PC-9 (cell line): ENCODE measurements at regions not wholly inside any gene's neighbourhood (a gene's known extent, or its start where the extent isn't known, plus 50 kb on each side); places are given as distances from the start of the nearest gene placed in this dataset.
"Not testable (repeated sequence)": the region's sequence is repeated elsewhere in the genome, so short reads cannot be mapped to it uniquely, and the experiment has no call there.

Experiments
- BruUV-seq: library from RNA; stranded (reverse); fragments of 400-500 nt; replicated peaks from 2 replicates; lab custom pipeline; 2021; lab: Mats Ljungman, UMichigan
- CTCF ChIA-PET: fragments of 300-600 bp; sonication (Branson Sonifier 250); formaldehyde crosslinking; loops from one replicate; lab custom pipeline; 2022; ENCODE audit warnings: antibody characterized with exemption; lab: Charles Lee
- POLR2A ChIA-PET: fragments of 300-600 bp; sonication (Branson Sonifier 250); formaldehyde crosslinking; loops from one replicate; lab custom pipeline; 2022; ENCODE audit warnings: antibody characterized with exemption; ENCODE audit not compliant: unreplicated experiment; lab: Charles Lee
- DNase-seq, 2 experiments: peaks; one replicate each; pipeline versions ENCODE4 v3.0.0 to v3.0.0-alpha.2; 2015 to 2022; ENCODE audit warnings: mixed read lengths in 1 of 2
- H2AFZ ChIP-seq: fragments of 200-600 bp; sonication (generic); 2 replicates; pipeline ENCODE4 v1.8.1; 2017; ENCODE audit warnings: antibody characterized with exemption
- H3F3A ChIP-seq: fragments of 200-600 bp; sonication (generic); 2 replicates; pipeline ENCODE4 v1.8.1; 2017; ENCODE audit warnings: antibody characterized with exemption, mild to moderate bottlenecking, low read depth; ENCODE audit not compliant: insufficient read depth
- H3K27ac ChIP-seq: fragments of 200-600 bp; sonication (generic); 2 replicates; pipeline ENCODE4 v1.6.1; 2016; ENCODE audit warnings: mixed run types
- H3K27me3 ChIP-seq: fragments of 200-600 bp; sonication (generic); 2 replicates; pipeline ENCODE4 v1.6.1; 2016; ENCODE audit warnings: low read depth, mixed run types; ENCODE audit not compliant: insufficient read depth
- H3K36me3 ChIP-seq: fragments of 200-600 bp; sonication (generic); 2 replicates; pipeline ENCODE4 v1.6.1; 2016; ENCODE audit warnings: low read depth, mixed run types
- H3K4me1 ChIP-seq: fragments of 200-600 bp; sonication (generic); replicated peaks from 2 replicates; pipeline ENCODE4 v1.6.1; 2016; ENCODE audit warnings: mixed run types; ENCODE audit not compliant: insufficient read depth
- H3K4me2 ChIP-seq: fragments of 200-600 bp; sonication (generic); 2 replicates; pipeline ENCODE4 v1.6.1; 2017; ENCODE audit warnings: mixed run types
- H3K4me3 ChIP-seq: fragments of 200-600 bp; sonication (generic); 2 replicates; pipeline ENCODE4 v1.6.1; 2016; ENCODE audit warnings: mixed run types
- H3K79me2 ChIP-seq: fragments of 200-600 bp; sonication (generic); 2 replicates; pipeline ENCODE4 v1.6.1; 2017; ENCODE audit warnings: low read depth, mixed run types
- H3K9me2 ChIP-seq: fragments of 200-600 bp; sonication (generic); 2 replicates; pipeline ENCODE4 v1.8.1; 2017; ENCODE audit warnings: mild to moderate bottlenecking; ENCODE audit not compliant: insufficient read depth
- H3K9me3 ChIP-seq: fragments of 200-600 bp; sonication (generic); 2 replicates; pipeline ENCODE4 v1.8.1; 2016; ENCODE audit warnings: low read depth; ENCODE audit not compliant: insufficient read depth
- H4K20me1 ChIP-seq: fragments of 200-600 bp; sonication (generic); 2 replicates; pipeline ENCODE4 v1.8.1; 2017; ENCODE audit not compliant: insufficient read depth
- EZH2 ChIP-seq: fragments of 200-600 bp; sonication (generic); IDR thresholded peaks from 2 replicates; pipeline ENCODE4 v1.8.0; 2017; ENCODE audit warnings: antibody characterized with exemption, low read depth
- intact Hi-C: fragments of 100-400 bp; cut with micrococcal nuclease; formaldehyde crosslinking; loops from one replicate; pipeline ENCODE4 v1.10.0; 2022; ENCODE audit not compliant: unreplicated experiment
- TF ChIP-seq, protein P1 (sequence below): fragments of 200-600 bp; sonication (generic); conservative IDR thresholded peaks from 2 replicates; pipeline ENCODE4 v1.6.1; 2017; ENCODE audit warnings: mixed run types, antibody characterized with exemption, mild to moderate bottlenecking, moderate library complexity

DNA sequence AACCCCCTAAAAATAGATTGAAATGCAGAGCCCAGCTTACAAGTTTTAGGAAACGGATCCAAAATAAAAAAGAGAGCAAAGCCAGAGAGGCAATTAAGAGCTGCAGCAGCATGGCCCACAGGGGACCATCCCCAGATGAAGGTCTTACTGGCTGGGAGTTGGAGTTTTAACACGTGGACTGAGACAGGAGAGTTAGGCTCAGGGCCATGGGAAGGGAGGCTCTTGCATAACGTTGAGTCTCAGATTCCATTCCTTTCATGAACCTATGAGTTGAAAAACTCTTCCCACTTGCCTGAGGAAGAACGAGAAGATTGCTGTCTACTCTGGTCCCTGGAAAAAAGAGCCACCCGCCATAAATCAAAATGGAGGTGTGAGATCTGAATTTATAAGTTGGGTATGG is 101.8 kb upstream of the NDUFV2 start:
- Histone ChIP-seq H2AFZ (no peak overlapping the region), H3K9me3 (peaks cover 6% of the 10 kb centered on the region; the same call in 1 of the 2 replicates), H3K4me1 (peaks cover 24% of the 10 kb centered on the region), H3K4me2 (no peak overlapping the region), H3K79me2 (no peaks in the 10 kb centered on the region), H3K27me3 (no peaks in the 10 kb centered on the region), H3K9me2 (no peaks in the 10 kb centered on the region), H3K36me3 (no peaks in the 10 kb centered on the region), H3F3A (peaks cover 19% of the 10 kb centered on the region), H3K27ac (no peak overlapping the region), H3K4me3 (no peak overlapping the region), H4K20me1 (no peaks in the 10 kb centered on the region; the same call in 1 of the 2 replicates)
- BruUV-seq, result no TSS peak
- CTCF ChIA-PET, result interaction anchor here (0.6 kb wide), 1 partner anchor 9 kb away, joined by 5 read pairs; no protein-coding TSS in a partner anchor
- no peak for TF ChIP-seq EZH2
- TF ChIP-seq, protein P1, sequence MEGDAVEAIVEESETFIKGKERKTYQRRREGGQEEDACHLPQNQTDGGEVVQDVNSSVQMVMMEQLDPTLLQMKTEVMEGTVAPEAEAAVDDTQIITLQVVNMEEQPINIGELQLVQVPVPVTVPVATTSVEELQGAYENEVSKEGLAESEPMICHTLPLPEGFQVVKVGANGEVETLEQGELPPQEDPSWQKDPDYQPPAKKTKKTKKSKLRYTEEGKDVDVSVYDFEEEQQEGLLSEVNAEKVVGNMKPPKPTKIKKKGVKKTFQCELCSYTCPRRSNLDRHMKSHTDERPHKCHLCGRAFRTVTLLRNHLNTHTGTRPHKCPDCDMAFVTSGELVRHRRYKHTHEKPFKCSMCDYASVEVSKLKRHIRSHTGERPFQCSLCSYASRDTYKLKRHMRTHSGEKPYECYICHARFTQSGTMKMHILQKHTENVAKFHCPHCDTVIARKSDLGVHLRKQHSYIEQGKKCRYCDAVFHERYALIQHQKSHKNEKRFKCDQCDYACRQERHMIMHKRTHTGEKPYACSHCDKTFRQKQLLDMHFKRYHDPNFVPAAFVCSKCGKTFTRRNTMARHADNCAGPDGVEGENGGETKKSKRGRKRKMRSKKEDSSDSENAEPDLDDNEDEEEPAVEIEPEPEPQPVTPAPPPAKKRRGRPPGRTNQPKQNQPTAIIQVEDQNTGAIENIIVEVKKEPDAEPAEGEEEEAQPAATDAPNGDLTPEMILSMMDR, result no peak
- no peak for DNase-seq
- POLR2A ChIA-PET, result no interaction called here
- intact Hi-C loops, result no loop called here

DNA sequence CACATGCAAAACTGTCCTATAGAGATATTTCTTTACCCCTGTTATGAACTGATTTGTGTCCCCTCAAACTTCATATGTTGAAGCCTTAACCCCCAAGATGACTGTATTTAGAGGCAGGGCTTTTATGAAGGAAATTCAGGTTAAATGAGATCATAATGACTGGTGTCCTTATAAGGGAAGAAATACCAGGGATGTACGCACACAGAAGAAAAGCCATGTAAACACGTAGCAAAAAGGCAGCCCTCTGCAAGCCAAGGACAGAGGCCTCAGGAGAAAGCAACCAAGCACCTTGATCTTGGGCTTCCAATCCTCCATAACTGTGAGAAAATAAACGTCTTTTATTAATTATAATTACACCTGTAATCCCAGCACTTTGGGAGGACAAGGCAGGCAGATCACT is 101.3 kb upstream of the NDUFV2 start:
- H4K20me1 ChIP-seq, result no peaks in the 10 kb centered on the region; the same call in 1 of the 2 replicates
- no peak overlapping the region for H3K4me3 ChIP-seq
- TF ChIP-seq, protein P1, result no peak
- no peak for TF ChIP-seq EZH2
- H3F3A ChIP-seq, result peaks cover 15% of the 10 kb centered on the region
- DNase-seq, result no peak
- peaks cover 20% of the 10 kb centered on the region for H3K4me1 ChIP-seq
- no TSS peak for BruUV-seq
- H3K9me3 ChIP-seq, result peaks cover 6% of the 10 kb centered on the region; the same call in 1 of the 2 replicates
- H3K4me2 ChIP-seq, result no peak overlapping the region
- H3K79me2 ChIP-seq, result no peaks in the 10 kb centered on the region
- no peaks in the 10 kb centered on the region for H3K9me2 ChIP-seq
- intact Hi-C loops, result no loop called here
- no peak overlapping the region for H3K27ac ChIP-seq
- no peaks in the 10 kb centered on the region for H3K36me3 ChIP-seq
- H2AFZ ChIP-seq, result no peak overlapping the region
- POLR2A ChIA-PET, result no interaction called here
- CTCF ChIA-PET, result interaction anchor here (0.6 kb wide), 1 partner anchor 9 kb away, joined by 5 read pairs; no protein-coding TSS in a partner anchor
- H3K27me3 ChIP-seq, result no peaks in the 10 kb centered on the region

DNA sequence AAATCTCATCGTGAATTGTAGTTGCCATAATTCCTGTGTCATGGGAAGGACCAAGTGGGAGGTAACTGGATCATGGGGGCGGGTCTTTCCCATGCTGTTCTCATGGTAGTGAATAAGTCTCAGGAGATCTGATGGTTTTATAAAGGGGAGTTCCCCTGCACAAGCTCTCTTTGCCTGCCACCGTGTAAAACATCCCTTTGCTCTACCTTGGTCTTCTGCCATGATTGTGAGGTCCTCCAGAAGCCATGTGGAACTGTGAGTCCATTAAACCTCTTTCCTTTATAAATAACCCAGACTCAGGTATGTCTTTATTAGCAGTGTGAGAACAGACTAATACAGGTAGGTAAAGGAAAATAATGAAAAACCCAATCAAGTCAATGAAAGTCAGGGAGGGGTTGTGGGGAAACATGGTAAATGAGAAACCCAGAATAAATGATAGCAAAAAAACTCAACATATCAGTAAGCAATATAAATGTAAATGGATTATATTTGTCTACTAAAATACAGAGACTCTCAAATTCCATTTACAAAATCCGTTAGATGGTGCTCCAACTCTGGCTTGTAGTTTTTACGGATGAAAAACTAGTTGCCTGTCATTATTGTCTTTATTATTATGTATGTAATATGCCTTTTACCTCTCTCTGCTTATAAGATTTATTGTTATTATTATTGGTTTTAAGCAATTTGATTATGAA is 98.9 kb upstream of the NDUFV2 start:
- H3K4me2 ChIP-seq, result no peak overlapping the region
- no peak for DNase-seq
- ChIA-PET POLR2A (no interaction called here), CTCF (interaction anchor here (0.6 kb wide), 1 partner anchor 20 kb away, joined by 3 read pairs; no protein-coding TSS in a partner anchor)
- H2AFZ ChIP-seq, result no peak overlapping the region
- no TSS peak for BruUV-seq
- H3K27me3 ChIP-seq, result no peaks in the 10 kb centered on the region
- H3K9me3 ChIP-seq, result no peaks in the 10 kb centered on the region
- no peaks in the 10 kb centered on the region for H3K9me2 ChIP-seq
- peaks cover 11% of the 10 kb centered on the region for H3F3A ChIP-seq
- intact Hi-C loops, result no loop called here
- peaks cover 14% of the 10 kb centered on the region for H3K4me1 ChIP-seq
- TF ChIP-seq EZH2, result no peak
- TF ChIP-seq, protein P1, result no peak
- no peaks in the 10 kb centered on the region for H3K79me2 ChIP-seq
- no peaks in the 10 kb centered on the region for H3K36me3 ChIP-seq
- H3K4me3 ChIP-seq, result no peak overlapping the region
- H4K20me1 ChIP-seq, result no peaks in the 10 kb centered on the region; the same call in 1 of the 2 replicates
- no peak overlapping the region for H3K27ac ChIP-seq

DNA sequence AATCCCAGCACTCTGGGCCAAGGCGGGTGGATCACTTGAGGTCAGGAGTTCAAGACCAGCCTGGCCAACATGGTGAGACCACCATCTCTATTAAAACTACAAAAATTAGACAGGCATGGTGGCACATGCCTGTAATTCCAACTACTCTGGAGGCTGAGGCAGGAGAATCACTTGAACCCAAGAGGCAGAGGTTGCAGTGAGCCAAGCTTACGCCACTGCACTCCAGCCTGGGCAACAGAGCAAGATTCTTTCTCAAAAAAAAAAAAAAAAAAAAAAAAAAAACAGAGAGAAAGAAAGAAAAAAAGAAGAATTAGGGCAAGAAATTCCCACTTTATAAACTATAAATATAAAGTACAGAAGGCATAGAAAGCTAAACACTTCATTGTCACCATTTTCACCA is 98.2 kb upstream of the NDUFV2 start:
- H4K20me1 ChIP-seq, POLR2A ChIA-PET, H3K27ac ChIP-seq, H3K36me3 ChIP-seq, H3K9me2 ChIP-seq, BruUV-seq, H3K4me1 ChIP-seq, H3F3A ChIP-seq, H3K9me3 ChIP-seq, intact Hi-C loops, H2AFZ ChIP-seq, H3K27me3 ChIP-seq, H3K79me2 ChIP-seq, H3K4me2 ChIP-seq, DNase-seq, H3K4me3 ChIP-seq: not testable (repeated sequence)
- CTCF ChIA-PET, result interaction anchor here (0.6 kb wide), 1 partner anchor 21 kb away, joined by 3 read pairs; no protein-coding TSS in a partner anchor

DNA sequence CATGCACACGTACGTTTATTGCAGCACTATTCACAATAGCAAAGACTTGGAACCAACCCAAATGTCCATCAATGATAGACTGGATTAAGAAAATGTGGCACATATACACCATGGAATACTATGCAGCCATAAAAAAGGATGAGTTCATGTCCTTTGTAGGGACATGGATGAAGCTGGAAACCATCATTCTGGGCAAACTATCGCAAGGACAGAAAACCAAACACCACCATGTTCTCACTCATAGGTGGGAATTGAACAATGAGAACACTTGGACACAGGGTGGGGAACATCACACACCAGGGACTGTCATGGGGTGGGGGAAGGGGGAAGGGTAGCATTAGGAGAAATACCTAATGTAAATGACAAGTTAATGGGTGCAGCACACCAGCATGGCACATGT is 94.8 kb upstream of the NDUFV2 start:
- POLR2A ChIA-PET, result not testable (repeated sequence)

More for the DNA sequence above, 94.8 kb upstream of the NDUFV2 start:
- H3K4me2 ChIP-seq, H3K79me2 ChIP-seq, intact Hi-C loops, H3K36me3 ChIP-seq, H3F3A ChIP-seq, BruUV-seq, H4K20me1 ChIP-seq, H3K4me3 ChIP-seq, DNase-seq, H3K4me1 ChIP-seq, H3K27me3 ChIP-seq, H3K9me3 ChIP-seq, H3K27ac ChIP-seq, H3K9me2 ChIP-seq, H2AFZ ChIP-seq, CTCF ChIA-PET: not testable (repeated sequence)
